Stimulated activated CD4-positive, alpha-beta T cell treated with anti-CD3 and anti-CD28 coated beads, Interleukin-4, amount 100 ng/mL, for 48 hours (primary cell): ENCODE measurements at regions not wholly inside any gene's neighbourhood (a gene's known extent, or its start where the extent isn't known, plus 50 kb on each side); places are given as distances from the start of the nearest gene placed in this dataset.
"Not testable (repeated sequence)": the region's sequence is repeated elsewhere in the genome, so short reads cannot be mapped to it uniquely, and the experiment has no call there.

Source experiments
- DNase-seq, 2 donors: peaks; one replicate each; pipeline ENCODE4 v3.0.0-alpha.2; 2020; ENCODE audit warnings: low read depth in 2 of 2

DNA sequence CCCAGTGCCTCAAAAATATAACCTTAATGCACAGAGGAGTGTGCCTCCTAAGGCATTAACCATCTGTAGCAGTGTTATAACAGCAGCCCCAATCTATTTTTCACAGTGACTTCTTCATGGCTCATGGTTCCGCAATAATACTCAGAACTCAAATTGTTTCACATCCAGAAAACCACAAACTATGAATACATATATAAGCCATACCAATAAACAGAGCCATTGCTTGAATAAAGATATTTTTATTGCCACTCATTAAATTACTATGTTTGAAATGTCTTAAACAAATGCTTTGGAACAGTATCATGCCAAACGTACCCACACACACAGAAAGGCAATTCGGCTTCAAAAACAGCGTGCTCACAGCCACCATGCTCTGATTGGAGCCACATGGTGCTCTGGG is 629.3 kb upstream of the NRP1 start:
- DNase-seq = no peak

DNA sequence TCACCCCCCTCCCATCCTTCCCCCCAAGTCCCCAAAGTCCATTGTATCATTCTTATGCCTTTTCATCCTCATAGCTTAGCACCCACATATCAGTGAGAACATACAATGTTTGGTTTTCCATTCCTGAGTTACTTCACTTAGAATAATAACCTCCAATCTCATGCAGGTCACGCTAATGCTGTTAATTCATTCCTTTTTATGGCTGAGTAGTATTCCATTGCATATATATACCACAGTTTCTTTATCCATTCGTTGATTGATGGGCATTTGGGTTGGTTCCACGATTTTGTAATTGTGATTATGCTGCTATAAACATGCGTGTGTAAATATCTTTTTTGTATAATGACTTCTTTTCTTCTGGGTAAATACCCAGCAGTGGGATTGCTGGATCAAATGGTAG is 621.9 kb upstream of the NRP1 start:
- not testable (repeated sequence) for DNase-seq

DNA sequence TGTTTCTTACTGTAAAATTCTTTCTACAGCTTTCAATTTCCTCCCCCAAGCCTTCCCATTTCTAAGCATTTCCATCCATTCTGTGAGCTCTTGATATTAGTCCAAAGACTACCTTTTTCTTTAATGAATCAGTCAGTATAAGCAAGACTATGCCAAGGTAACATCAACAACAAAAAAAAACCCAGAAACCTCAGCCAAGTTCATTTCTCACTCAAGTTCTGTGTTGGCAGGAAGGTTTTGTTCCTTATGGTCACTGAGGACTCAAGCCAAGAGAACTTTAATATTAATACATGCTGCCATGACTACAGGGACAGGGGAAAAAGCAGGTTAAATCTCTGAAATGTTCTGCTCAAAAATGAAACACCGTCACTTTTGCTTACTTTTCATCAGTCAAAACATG is 621.2 kb upstream of the NRP1 start:
- no peak for DNase-seq

DNA sequence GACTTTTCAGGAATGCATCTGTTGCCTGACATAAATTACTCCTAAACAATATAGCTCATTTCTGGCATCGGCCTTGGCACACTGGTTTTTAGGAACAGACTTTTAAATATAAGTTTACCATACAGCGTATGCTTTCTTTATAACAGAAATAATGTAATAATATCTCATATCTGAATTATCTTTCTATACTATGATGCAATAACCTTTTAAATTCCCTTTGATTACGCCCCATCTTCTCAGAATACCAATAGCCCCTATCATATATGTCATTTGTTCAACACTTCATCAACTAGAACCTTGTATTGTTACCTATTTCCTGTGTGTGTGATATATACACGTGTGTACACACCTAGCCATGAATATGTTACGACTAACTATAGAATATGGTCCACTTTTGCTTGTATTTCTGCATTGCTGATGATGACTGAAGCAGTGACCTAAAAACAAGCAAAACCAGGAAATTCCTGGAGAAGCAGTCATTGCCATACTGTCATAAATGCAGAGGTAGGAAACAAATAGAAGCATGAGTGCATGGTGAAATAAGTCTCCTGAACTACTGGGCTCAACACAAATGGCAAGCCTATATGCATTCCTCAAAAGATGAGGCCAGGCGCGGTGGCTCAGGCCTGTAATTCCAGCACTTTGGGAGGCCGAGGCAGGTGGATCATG is 618.4 kb upstream of the NRP1 start:
- no peak for DNase-seq

DNA sequence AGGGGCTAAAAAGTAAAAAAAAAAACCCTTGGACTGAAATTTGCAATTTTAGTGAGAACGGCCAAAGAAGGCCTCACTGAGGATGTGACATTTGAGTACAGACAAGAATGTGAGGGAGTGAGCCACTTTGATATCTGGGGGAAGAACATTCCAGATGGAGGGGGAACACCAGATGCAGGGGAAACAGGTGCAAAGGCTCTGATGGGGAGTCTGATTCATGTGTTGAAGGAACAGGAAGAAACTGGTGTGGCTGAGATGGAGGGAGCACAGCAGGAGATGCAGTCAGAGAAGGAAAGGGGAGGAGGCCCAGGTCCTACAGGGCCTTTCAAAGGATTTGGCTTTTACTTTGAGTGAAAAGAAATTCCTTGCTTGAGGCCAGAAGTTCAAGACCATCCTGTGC is 615.7 kb upstream of the NRP1 start:
- no peak for DNase-seq

DNA sequence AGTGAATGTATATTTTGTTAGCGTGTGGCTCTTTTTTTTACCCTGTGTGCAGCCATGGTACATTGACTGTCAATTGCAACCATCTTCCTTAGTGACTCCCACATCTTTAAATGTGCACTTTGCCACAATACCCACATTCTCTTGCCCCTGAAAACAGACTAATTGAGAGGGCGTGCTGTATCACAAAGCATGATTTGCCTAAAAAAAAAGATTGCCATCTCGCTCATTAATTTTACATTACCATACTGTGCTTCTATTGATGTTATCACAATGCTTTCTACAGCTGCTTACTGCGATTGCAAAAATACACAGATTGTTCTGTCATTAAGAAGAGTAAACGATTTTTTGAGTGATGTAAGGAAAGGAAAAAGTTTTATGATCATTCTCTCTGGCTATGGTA is 613.1 kb upstream of the NRP1 start:
- DNase-seq = no peak

DNA sequence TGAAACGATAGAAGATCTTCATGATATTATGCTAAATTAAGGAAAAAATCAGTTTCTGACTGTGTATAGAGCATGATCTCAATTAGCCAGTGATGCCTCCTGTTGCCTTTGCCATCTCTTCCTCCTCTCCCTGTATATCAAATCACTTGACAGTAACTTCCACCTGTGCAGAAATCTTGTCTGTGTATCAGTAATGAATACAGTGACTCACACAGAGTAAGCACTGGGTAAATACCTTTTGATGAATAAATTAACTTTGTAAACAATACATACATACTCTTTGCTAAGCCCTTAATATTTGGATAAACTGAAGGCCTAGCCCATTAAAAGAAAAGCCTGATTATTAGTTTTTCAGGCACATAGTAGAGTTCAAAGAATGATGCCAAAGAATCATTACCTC is 610.6 kb upstream of the NRP1 start:
- DNase-seq = no peak

DNA sequence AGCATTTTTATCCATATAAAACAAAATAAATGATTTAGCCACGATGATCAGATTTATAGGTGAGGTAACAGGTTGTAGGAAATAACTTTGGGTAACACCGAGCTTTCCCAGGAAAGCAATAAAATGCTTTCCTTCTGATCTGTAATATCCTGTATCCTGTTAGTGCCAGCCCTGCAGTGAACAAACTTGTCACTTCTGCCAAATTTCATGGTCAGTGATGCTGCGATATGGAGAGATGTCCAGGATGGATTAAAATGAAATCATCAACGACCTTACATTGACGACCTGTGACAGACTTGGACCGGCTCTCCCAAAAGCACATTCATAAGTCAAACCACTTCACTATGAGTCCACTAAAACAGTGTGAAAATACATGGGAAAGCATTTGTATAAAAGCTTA is 608.0 kb upstream of the NRP1 start:
- DNase-seq = no peak

DNA sequence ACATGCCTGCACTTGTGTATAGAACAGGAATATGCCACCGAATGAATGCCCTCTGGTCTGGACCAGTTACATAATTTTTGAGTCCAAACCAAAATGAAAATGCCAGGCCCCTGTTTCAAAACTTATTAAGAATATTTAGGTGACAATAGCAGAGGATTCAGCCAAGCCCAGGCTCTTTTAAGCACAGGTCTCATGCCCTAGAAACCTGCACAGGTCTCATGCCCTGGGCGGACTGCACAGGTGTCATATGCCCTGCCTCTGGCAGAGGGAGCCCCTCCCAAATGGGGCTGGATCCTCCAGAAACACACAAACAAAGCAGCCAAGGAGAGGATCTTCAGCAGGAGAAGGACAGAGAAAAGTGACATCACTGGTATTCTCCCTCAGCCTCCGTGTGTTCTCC is 605.4 kb upstream of the NRP1 start:
- no peak for DNase-seq

DNA sequence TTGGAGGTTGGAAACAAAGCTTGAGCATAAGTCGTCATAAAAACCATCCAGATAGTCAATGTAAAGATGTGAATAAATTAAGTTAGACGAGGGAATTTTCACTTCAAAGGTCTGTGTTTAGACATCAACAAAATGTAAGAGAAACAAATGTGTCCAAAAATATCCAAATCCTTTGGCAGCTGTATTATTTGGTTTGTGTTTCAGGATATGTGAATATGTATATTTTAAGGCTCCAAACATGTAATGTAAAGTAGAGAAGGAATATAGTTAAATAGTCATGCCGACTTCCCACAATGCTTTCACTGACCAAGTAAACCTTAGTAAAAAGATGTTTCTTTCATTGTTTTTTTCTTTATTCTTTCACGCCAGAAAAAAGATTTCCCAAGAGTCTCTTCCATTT is 604.9 kb upstream of the NRP1 start:
- no peak for DNase-seq

DNA sequence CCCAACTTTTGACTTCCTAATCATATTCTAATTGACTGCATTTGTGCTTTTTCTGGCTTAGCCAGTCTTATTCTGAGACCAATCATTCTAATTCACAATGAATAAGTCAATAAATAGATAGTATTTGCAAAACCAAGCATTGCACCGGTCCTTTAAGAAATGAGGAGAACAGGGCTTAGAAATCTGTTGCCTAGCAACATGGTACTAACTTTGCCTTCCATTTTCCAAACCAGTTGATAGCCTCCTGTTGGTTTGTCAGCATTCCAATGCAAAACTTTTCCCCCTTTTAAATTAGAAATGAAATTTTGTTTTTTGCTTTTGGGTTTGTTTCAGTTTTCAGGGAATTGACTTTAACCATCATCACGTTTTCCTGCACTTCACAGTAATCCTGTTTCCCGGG is 603.5 kb upstream of the NRP1 start:
- DNase-seq = no peak

DNA sequence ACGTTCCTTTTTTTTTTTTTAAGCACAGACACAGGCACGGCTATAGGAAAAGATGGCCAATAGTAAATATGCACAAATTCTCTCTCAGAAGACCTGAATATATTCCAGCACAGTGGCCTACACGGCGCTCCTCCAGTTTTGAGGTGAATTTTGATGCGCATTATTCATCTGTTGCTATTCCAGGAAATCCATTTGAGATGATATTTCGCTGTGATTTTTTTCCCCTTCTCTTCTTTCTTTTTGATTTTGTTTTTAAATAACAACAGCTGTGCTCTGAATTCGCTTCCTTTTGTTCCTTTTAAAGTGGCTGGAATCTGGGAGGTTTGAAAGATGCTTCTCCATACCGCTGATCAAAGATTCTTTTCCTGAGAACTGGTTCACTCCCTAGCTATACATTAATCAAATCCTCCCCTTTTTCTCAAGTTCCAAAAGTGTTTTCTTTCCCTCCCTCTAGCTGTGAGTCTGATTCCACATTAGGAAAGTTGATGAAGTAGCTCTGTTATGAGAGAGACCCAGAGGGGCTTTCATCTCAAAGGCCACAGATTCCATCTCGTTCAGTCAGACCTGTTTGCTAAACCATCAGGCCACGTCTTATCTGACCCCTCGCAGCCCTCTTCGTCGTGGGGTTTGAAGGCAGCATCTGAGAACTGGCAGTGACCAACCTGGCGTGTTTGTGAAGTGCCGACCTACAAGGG is 602.7 kb upstream of the NRP1 start:
- DNase-seq = no peak

DNA sequence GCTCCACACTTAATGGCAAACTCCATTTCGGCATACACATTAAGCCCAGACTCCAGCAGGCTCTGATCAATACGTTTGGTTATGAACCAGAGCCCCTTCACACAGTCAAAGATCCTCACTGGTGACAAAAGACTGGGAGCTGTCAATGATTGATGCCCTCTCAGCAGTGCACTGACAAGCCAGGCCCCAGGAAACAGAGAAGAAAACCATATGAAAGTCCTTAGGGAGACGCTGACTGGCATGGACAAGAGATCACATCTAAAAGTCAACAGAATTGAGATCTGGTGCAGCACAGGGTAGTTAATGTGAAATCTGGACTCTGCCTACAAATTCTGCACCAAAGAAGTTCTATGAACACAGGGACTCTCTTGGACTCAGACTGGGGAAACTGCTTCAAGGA is 600.9 kb upstream of the NRP1 start:
- no peak for DNase-seq

DNA sequence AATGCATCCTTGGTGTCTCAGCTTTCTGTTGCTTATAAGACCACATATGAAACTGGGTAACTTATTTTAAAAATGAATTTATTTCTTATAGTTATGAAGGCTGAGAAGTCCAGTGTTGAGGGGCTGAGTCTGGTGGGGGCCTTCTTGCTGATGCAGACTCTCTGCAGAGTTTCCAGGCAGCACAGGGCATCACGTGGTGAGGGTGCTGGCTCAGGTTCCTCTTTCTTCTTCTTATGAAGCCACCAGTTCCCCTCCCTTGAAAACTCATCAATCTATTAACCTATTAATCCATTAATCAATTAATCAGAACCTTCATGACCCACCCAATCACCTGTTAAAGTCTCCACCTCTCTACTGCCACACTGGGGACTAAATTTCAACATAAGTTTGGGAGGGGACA is 595.6 kb upstream of the NRP1 start:
- no peak for DNase-seq

DNA sequence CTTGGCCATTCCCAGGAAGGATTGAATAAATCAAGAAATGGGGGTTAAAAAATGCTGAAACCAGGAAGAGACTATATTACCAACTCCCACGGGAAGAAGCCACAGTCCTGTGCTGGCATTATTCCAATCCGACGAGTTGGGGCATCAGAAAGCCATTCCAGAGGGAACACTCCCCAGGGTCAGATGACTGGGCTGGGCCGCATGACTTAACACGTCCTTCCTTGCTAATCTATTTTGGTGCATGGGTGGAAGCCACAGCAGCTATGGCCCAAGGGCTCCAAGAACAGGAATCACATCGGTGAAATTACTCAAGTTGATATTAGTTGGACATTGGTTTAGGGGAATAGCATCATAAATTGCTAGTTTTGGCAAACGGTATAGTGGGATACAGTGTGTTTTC is 592.9 kb upstream of the NRP1 start:
- no peak for DNase-seq

DNA sequence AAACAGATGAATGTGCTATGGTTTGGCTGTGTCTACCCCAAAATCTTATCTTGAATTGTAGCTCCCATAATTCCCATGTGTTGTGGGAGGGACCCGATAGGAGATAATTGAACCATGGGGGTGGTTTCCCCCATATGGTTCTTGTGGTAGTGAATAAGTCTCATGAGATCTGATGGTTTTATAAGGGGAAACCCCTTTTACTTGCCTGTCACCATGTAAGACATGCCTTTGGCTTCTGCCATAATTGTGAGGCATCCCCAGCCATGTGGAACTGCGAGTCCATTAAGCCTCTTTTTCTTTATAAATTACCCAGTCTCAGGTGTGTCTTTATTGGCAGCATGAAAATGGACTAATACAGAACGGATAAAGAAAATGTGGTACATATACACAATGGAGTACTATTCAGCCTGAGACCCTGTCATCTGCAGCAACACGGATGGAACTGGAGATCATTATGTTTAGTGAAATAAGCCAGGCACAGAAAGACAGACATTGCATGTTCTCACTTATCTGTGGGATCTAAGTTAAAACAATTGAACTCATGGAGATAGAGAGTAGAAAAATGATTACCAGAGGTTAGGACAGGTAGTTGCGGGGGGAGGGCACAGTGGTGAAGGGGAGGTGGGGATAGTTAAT is 587.6 kb upstream of the NRP1 start:
- no peak for DNase-seq

DNA sequence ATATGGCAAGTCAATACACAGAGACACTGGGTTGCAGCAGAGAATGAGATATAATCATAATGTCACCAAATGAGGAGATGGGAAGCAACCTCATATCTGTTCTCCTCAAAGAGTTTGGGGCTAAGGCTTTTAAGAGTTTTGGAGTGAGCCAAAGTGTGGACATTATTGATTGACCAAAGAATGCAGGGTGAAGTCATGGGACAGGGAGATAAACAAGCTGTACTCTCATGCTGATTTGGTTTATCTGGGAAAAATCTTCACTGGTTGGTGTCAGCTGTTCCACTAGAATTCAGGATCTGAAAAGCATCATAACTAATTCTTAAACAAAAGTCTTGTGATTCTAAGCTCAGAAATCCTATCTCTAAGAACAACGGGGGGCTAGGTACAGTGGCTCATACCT is 585.9 kb upstream of the NRP1 start:
- no peak for DNase-seq

DNA sequence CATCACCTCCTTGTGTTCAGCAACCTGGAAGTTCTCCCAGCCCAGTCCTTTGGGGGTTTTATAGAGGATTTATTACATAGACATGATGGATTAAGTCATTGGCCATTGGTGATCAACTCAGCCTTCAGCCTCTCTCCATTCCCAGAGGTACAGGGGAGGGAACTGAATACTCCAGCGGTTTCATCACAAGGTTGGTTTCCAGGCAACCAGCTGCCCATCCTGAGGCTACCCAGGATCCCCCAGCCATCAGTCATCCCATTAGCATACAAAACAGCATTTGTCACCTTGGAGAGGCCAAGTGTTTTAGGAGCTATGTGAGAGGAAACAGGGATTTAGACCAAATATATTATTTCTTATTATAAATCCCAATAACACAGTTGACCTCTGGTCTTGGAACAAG is 584.8 kb upstream of the NRP1 start:
- no peak for DNase-seq

DNA sequence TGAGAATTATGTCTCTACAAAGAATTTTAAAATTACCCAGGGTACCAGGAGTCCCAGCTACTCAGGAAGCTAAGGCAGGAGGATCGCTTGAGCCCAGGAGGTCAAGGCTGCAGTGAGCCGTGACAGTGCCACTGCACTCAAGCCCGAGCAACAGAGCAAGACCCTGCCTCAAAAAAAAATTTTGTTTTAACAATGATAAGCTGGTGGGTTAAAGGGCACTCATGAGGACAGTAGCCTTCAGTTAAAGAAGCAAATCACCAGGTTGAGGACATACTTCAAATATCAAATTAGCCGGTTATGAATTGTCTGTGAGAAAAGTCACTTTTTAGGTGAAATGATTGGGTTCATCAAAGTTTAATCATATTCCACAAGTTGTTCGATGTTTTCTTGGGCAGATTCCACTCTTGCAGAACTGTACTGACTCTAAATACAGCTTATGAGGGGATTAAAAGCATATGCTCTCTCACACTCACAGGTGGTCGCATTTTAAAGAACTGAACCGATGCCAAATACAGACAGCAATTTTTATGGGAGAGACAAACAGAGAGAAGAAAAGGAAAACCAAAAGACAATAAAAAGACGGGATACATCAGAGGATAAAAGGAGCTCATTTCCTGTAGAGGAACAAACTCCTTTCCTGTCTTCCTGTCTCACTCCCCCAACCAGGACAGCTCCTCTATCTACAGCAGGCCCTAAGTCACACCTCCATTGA is 582.8 kb upstream of the NRP1 start:
- DNase-seq = no peak

DNA sequence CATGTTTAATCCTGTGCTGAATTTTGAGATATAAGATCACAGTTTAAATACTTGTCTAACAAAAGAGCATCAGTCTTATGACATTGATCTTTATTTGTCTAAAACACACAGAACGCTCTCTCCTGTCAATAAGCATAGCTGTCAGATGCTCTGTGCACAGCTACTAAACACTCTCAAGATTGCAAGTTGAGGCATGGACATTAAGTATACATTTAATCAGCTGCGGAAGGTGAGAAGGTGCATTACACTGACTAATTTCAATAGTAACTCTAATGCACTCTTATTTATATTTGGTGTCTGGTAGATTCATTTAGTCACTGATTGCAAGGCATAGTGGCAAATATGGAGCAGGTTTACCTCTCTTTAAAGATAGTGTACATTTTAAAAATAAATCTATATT is 580.3 kb upstream of the NRP1 start:
- DNase-seq = no peak

DNA sequence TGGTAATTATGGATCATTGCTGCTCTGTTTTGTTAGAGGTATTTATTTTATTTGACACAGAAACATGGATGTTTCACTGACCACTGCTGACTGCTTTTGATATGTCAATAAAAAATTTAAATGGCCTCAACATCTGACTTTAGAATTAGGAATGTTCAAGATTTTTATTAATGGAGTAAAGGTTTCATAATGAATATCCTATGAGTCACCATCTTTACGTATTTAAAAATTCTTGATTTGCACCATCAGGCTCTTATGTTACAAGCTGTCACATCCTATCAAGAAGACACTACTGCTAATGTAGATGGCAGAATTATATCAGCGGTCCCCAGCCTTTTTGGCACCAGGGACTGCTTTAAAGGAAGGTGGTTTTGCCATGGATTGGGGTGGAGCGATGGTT is 578.7 kb upstream of the NRP1 start:
- DNase-seq = no peak

DNA sequence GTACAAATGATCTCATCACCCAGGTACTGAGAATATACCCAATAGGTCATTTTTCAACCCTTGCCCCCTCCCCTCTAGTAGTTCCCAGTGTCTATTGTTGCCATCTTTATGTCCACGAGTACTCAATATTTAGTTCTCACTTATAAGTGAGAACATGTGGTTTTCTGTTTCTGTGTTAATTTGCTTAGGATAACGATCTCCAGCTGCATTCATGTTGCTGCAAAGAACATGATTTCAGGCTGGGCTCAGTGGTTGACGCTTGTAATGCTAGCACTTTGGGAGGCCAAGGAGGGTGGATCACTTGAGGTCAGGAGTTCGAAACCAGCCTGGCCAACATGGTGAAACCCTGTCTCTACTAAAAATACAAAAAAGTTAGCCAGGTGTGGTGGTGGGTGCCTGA is 575.0 kb upstream of the NRP1 start:
- not testable (repeated sequence) for DNase-seq

DNA sequence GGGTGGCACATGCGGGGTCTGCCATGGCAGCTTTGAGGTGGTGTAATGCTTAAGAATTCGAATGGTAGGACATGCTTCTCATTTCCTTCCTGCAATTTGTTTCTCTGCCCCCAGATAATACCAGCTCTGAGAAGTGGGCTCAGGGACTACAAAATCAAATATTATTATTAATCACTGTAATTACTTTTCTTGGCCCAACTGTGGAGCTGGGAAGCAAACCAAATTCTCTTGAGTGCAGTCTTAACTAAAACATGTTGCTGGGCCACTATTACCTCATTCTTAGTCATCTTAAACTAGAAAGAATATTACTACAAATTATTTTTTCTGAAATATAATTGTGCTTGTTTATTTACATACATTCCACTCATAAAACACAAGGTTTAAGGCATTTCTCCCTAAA is 566.7 kb upstream of the NRP1 start:
- no peak for DNase-seq
